Stromal cell of bone marrow (primary cell): ENCODE measurements at regions not wholly inside any gene's neighbourhood (a gene's known extent, or its start where the extent isn't known, plus 50 kb on each side); places are given as distances from the start of the nearest gene placed in this dataset.
A peak's percentile ranks its signal among the peaks of the same experiment; 100 is the strongest.
"Not testable (repeated sequence)": the region's sequence is repeated elsewhere in the genome, so short reads cannot be mapped to it uniquely, and the experiment has no call there.

ENCODE experiments used
- DNase-seq: peaks from one replicate; pipeline ENCODE4 v3.0.0-alpha.2; 2012; ENCODE audit warnings: low read depth

- no peak for DNase-seq
Measured at GRCh38 chr21:17044696-17045095, 468.1 kb upstream of the CXADR start.

GRCh38 chr21:17045214-17045853 lies 467.5 kb upstream of the CXADR start:
- DNase-seq: peak; percentile 21

GRCh38 chr21:17048974-17049373 lies 463.9 kb upstream of the CXADR start:
- no peak for DNase-seq

GRCh38 chr21:17050156-17050555 lies 462.7 kb upstream of the CXADR start:
- no peak for DNase-seq

- no peak for DNase-seq
Measured at GRCh38 chr21:17050646-17051045, 462.2 kb upstream of the CXADR start.

GRCh38 chr21:17051054-17051453 lies 461.8 kb upstream of the CXADR start:
- no peak for DNase-seq

- DNase-seq: no peak
Measured at GRCh38 chr21:17053321-17053720, 459.5 kb upstream of the CXADR start.

- DNase-seq: no peak
Measured at GRCh38 chr21:17059936-17060335, 452.9 kb upstream of the CXADR start.

GRCh38 chr21:17066006-17066405 lies 446.8 kb upstream of the CXADR start:
- no peak for DNase-seq

- DNase-seq: no peak
Measured at GRCh38 chr21:17071093-17071492, 441.8 kb upstream of the CXADR start.

- no peak for DNase-seq
Measured at GRCh38 chr21:17081193-17081592, 431.6 kb upstream of the CXADR start.

GRCh38 chr21:17082843-17083483 lies 429.9 kb upstream of the CXADR start:
- no peak for DNase-seq

GRCh38 chr21:17085707-17086106 lies 427.1 kb upstream of the CXADR start:
- no peak for DNase-seq

- DNase-seq: no peak
Measured at GRCh38 chr21:17088500-17088899, 424.3 kb upstream of the CXADR start.

GRCh38 chr21:17089091-17089491 lies 423.8 kb upstream of the CXADR start:
- DNase-seq: no peak

GRCh38 chr21:17101696-17102095 lies 411.1 kb upstream of the CXADR start:
- DNase-seq: no peak

GRCh38 chr21:17105932-17106331 lies 406.9 kb upstream of the CXADR start:
- no peak for DNase-seq

- DNase-seq: no peak
Measured at GRCh38 chr21:17114045-17114444, 398.8 kb upstream of the CXADR start.

GRCh38 chr21:17118638-17119384 lies 394.0 kb upstream of the CXADR start:
- no peak for DNase-seq

GRCh38 chr21:17119466-17120297 lies 393.2 kb upstream of the CXADR start:
- no peak for DNase-seq

- DNase-seq: not testable (repeated sequence)
Measured at GRCh38 chr21:17127395-17127794, 385.4 kb upstream of the CXADR start.

- DNase-seq: no peak
Measured at GRCh38 chr21:17128132-17128531, 384.7 kb upstream of the CXADR start.
